Esophagus muscularis mucosa (tissue), 3 donors: ENCODE measurements at regions not wholly inside any gene's neighbourhood (a gene's known extent, or its start where the extent isn't known, plus 50 kb on each side); places are given as distances from the start of the nearest gene placed in this dataset.

ENCODE experiments used
- POLR2A ChIP-seq: fragments of 450-650 bp; IDR thresholded peaks from one replicate; pipeline ENCODE4 v1.6.1; 2017; ENCODE audit warnings: antibody characterized with exemption, moderate library complexity, mild to moderate bottlenecking, low read depth
- POLR2AphosphoS5 ChIP-seq, 2 donors: sonication (generic); formaldehyde crosslinking; IDR thresholded peaks; one replicate each; pipeline ENCODE4 v1.6.1; 2017; ENCODE audit warnings: antibody characterized with exemption in 2 of 2
- TF ChIP-seq, protein P1 (sequence below), 3 experiments: fragments of 200-600 bp in 2 of 3; fragments of 450-650 bp in 1 of 3; sonication (generic) in 2 of 3; IDR thresholded peaks; one replicate each; pipeline ENCODE4 v1.5.1; 2017 to 2019; ENCODE audit warnings: antibody characterized with exemption in 3 of 3, mild to moderate bottlenecking in 2 of 3, moderate library complexity in 1 of 3

DNA sequence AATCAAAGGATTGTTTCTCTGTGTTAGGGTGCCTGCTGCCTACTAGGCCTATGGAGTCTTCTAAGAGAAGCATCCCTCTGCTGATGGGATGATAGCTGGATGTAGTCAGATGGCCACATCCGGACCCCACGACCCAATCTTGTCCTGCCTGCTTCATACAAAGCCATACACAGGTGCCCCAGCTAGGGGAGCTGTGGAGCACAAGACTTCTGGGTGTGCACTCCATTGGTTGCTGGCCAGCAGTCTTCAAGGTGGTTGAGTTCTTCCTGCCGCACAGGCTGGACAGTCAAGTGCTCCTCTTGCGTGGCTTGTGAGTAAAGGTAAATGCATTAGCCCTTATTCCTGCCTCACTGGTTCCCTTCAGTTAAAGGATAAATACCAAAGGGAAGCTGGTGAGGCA lies 120.2 kb downstream of the TEX36 start:
- TF ChIP-seq POLR2A: no peak
- TF ChIP-seq, protein P1, sequence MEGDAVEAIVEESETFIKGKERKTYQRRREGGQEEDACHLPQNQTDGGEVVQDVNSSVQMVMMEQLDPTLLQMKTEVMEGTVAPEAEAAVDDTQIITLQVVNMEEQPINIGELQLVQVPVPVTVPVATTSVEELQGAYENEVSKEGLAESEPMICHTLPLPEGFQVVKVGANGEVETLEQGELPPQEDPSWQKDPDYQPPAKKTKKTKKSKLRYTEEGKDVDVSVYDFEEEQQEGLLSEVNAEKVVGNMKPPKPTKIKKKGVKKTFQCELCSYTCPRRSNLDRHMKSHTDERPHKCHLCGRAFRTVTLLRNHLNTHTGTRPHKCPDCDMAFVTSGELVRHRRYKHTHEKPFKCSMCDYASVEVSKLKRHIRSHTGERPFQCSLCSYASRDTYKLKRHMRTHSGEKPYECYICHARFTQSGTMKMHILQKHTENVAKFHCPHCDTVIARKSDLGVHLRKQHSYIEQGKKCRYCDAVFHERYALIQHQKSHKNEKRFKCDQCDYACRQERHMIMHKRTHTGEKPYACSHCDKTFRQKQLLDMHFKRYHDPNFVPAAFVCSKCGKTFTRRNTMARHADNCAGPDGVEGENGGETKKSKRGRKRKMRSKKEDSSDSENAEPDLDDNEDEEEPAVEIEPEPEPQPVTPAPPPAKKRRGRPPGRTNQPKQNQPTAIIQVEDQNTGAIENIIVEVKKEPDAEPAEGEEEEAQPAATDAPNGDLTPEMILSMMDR (IDR thresholded peaks at IDR 0.05): no peak
- TF ChIP-seq POLR2AphosphoS5 (IDR thresholded peaks at IDR 0.05): no peak
